Kidney epithelial cell (primary cell): ENCODE measurements at regions not wholly inside any gene's neighbourhood (a gene's known extent, or its start where the extent isn't known, plus 50 kb on each side); places are given as distances from the start of the nearest gene placed in this dataset.

ENCODE experiments used
- DNase-seq: peaks from one replicate; pipeline ENCODE4 v3.0.0-alpha.2; 2010; ENCODE audit warnings: low read depth
- H3K27me3 ChIP-seq: 2 replicates; pipeline ENCODE4 v1.6.0; 2011; ENCODE audit warnings: low read length; ENCODE audit not compliant: control insufficient read depth, insufficient read depth
- H3K36me3 ChIP-seq: 2 replicates; pipeline ENCODE4 v1.5.1; 2011; ENCODE audit warnings: low read length; ENCODE audit not compliant: control insufficient read depth, insufficient read depth
- H3K4me3 ChIP-seq: 2 replicates; pipeline ENCODE4 v1.5.1; 2011; ENCODE audit warnings: low read depth, mild to moderate bottlenecking, control low read depth, low read length
- TF ChIP-seq, protein P1 (sequence below): IDR thresholded peaks from 2 replicates; pipeline ENCODE4 v1.5.1; 2011; ENCODE audit warnings: mild to moderate bottlenecking, moderate library complexity, low read length, control low read depth, inconsistent platforms; ENCODE audit not compliant: insufficient read depth, poor library complexity, severe bottlenecking

DNA sequence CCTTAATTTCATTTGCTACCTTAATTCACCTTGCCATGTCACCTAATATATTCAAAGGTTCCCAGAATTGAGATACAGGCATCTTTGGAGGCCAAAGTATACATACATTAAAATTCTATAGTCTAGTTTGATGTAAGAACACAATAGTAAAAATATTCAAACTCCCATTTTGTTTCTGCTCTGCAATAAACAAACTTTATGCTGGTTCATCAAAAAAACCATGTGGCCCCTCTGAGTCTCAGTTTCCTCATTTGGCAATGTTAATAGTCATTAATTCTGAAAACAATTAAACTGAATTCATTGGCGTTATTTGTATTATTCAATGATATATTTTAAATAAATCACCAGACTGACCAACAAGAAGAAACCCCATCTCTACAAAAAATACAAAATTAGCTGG is 639.4 kb upstream of the INTU start:
- TF ChIP-seq, protein P1, sequence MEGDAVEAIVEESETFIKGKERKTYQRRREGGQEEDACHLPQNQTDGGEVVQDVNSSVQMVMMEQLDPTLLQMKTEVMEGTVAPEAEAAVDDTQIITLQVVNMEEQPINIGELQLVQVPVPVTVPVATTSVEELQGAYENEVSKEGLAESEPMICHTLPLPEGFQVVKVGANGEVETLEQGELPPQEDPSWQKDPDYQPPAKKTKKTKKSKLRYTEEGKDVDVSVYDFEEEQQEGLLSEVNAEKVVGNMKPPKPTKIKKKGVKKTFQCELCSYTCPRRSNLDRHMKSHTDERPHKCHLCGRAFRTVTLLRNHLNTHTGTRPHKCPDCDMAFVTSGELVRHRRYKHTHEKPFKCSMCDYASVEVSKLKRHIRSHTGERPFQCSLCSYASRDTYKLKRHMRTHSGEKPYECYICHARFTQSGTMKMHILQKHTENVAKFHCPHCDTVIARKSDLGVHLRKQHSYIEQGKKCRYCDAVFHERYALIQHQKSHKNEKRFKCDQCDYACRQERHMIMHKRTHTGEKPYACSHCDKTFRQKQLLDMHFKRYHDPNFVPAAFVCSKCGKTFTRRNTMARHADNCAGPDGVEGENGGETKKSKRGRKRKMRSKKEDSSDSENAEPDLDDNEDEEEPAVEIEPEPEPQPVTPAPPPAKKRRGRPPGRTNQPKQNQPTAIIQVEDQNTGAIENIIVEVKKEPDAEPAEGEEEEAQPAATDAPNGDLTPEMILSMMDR, result no peak
- Histone ChIP-seq H3K4me3 (no peak overlapping the region), H3K27me3 (no peaks in the 10 kb centered on the region), H3K36me3 (no peaks in the 10 kb centered on the region)
- no peak for DNase-seq

DNA sequence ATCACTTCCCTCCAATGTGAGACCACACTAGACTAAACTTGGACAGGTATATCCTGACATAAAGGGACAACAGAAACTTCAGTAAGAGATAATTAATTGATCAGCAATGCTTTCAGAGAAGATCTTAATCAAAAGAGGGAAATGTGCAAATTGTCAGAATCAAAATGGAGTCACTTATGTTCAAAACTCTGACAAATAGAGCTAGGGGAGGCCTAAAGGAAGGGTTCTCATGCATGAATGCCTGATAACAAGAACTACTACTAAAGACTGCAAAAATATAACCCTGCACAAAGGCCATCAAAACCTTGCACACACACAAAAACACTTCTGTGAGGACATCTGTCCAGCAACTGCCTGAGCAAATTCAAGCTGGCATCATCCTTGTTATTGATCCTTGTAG is 637.5 kb upstream of the INTU start:
- no peak overlapping the region for H3K4me3 ChIP-seq
- H3K27me3 ChIP-seq, result no peaks in the 10 kb centered on the region
- H3K36me3 ChIP-seq, result no peaks in the 10 kb centered on the region
- DNase-seq, result no peak
- TF ChIP-seq, protein P1, result no peak

DNA sequence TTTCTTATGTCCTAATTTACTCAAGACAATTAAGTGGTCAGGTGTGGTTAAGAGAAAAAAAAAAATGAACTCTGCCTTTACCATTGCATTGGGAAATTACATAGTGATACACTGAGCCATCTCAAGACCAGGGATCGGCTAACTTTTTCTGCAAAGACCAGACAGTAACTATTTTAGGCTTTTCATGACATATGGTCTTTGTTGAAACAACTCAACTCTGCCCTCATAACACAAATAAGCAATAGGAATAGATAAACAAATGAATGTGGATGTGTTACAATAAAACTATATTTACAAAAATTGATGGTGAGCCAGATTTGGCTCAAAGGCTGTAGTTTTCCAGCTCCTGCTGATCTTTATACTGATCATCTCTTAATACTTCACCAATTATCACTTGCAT is 632.6 kb upstream of the INTU start:
- Histone ChIP-seq H3K4me3 (no peak overlapping the region), H3K36me3 (no peaks in the 10 kb centered on the region), H3K27me3 (no peaks in the 10 kb centered on the region)
- TF ChIP-seq, protein P1, result no peak
- no peak for DNase-seq

DNA sequence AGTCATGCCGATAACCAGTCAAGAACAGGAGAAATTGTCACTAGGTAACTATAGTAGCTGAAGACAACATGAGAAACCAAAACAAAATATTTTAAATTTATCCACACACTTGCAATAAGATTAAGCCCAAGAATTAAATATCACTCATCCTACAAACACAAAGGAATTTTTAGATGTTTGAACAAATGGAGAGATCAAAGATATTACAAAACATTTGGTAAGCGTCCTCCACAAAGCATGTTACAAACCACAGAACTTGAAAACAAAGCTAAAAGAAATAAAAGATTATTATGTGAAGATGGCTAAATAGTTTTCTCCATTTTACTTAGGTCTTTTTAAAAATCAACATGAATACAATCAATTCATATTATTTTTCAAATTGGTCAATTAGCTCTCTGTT is 631.9 kb upstream of the INTU start:
- Histone ChIP-seq H3K36me3 (no peaks in the 10 kb centered on the region), H3K4me3 (no peak overlapping the region), H3K27me3 (no peaks in the 10 kb centered on the region)
- TF ChIP-seq, protein P1, result no peak
- no peak for DNase-seq

DNA sequence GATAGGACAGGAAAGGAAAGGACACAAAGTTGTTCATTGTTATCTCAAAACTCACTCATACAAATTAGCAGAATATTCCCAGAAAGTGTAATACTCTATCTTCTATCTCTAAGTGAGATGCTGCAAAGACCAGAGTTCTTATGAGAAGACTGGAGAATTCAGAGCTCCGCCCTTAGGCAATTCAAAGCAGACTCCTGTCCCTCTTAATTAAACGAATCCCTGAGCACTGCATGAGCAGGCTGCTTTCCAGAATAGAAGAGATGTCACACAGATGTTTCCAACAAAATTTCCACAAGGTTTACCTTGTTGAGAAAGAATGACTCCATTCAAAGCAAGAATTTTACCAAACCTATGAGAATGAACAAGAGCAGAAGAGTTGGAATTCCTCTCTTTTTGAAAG is 630.8 kb upstream of the INTU start:
- no peak overlapping the region for H3K4me3 ChIP-seq
- H3K36me3 ChIP-seq, result no peaks in the 10 kb centered on the region
- no peaks in the 10 kb centered on the region for H3K27me3 ChIP-seq
- TF ChIP-seq, protein P1, result no peak
- DNase-seq, result no peak

DNA sequence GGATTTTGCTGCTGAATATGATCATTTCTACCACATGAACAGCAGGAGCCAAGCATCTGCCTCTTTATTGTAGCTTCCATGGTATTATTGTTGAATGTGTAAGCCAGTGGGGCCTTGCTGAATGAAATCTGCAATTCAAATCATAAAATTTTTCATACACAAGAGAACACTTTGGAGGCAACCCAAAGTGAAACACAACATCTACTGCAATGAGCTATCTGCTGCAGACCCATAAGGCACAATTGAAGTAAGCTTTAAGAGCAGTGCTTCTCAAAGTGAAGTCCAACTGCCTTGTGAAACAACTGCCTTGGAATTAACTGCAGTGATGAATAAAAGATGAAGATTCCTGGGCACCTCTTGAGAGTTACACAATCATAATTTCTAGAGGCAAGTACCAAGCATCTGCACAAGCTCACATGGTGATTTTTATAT is 626.3 kb upstream of the INTU start:
- H3K27me3 ChIP-seq, result no peaks in the 10 kb centered on the region
- no peak for DNase-seq
- TF ChIP-seq, protein P1, result no peak

More for the DNA sequence above, 626.3 kb upstream of the INTU start:
- no peaks in the 10 kb centered on the region for H3K36me3 ChIP-seq
- H3K4me3 ChIP-seq, result no peak overlapping the region
